PC-3 (cell line): ENCODE measurements at regions not wholly inside any gene's neighbourhood (a gene's known extent, or its start where the extent isn't known, plus 50 kb on each side); places are given as distances from the start of the nearest gene placed in this dataset.

ENCODE experiments used
- CTCF ChIP-seq: fragments of 300-600 bp; sonication (generic); conservative IDR thresholded peaks from 2 replicates; pipeline ENCODE4 v1.5.1; 2017; ENCODE audit warnings: antibody characterized with exemption, low read depth, mild to moderate bottlenecking, low read length
- EZH2 ChIP-seq: fragments of 300-600 bp; sonication (generic); IDR thresholded peaks from one replicate; pipeline ENCODE4 v1.6.1; 2017; ENCODE audit warnings: antibody characterized with exemption, mild to moderate bottlenecking, low read length; ENCODE audit not compliant: unreplicated experiment
- EZH2phosphoT487 ChIP-seq: fragments of 300-600 bp; sonication (generic); IDR thresholded peaks from 2 replicates; pipeline ENCODE4 v1.6.1; 2018; ENCODE audit warnings: mild to moderate bottlenecking, antibody characterized with exemption, low read length, borderline replicate concordance

- no peak for TF ChIP-seq EZH2
- TF ChIP-seq CTCF = no peak
- TF ChIP-seq EZH2phosphoT487 = no peak
Measured at GRCh38 chr11:26792941-26793340, 71.1 kb upstream of the SLC5A12 start.
